ENCODE measurements at regions not wholly inside any gene's neighbourhood (a gene's known extent, or its start where the extent isn't known, plus 50 kb on each side); places are given as distances from the start of the nearest gene placed in this dataset.

GRCh38 chr4:138665851-138666250, 349.7 kb upstream of the NOCT start:
- no peak for DNase-seq (ENCODE audit: low read depth in 2 of 2)

DNA sequence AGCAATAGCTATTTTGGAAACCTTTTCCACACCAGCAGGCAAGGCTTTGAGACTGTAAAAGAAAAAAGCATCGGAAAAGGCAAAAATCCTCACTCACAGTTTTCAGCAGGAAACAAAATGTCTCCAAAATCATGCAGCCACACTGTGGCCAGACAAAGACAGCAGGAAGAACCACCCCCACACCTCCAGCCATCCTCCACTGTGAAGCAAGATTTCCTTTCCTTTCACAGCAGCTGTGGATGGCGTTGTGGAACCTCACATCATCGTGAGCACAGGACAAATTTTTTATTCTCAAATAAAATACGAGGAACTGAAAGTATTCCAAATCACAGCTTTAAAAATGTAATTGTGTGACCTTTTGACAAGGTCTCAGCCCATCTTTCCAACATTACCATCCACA, 351.7 kb upstream of the NOCT start:
- DNase-seq (ENCODE audit: low read depth in 2 of 2): no peak

GRCh38 chr4:138659812-138660316, 355.7 kb upstream of the NOCT start:
- DNase-seq (ENCODE audit: low read depth in 2 of 2): no peak

DNA sequence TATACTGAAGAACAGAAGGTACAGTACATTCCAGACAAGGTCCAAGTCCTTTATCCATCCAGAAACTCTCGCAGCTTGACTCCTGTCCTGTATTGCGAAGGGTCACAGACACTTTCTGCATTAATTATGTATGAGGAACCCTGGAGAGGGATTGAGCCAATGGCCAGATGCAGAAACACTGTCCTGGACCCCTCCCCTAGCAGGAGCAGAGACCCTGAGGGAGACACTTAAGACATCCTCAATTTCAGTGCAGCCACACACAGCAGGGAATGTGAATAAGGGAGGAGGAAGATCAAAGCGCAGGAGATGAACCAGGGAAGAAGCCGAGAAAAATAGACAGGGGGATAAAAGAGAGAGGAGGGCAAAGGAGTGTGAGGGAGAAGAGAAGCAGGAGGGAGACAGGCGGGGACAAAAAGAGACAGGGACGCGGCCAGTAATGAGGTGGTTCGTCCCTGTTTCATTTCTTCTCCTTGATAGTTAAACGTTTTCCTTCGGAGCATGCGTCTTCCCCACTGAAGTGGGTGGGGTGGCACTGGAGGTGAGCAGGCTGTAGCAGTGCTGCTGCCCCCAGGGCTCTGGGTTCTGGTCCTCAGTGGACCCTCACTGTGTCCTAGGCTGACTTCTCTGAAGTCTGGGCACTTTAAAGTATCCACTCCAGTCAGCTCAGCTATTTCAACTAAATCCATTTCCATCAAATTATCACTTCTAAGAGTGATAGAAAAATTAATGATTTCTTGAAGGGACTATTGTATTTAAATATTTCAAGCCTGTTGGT, 356.4 kb upstream of the NOCT start:
- DNase-seq (ENCODE audit: low read depth in 2 of 2): no peak

GRCh38 chr4:138658518-138658917, 357.1 kb upstream of the NOCT start:
- no peak for DNase-seq (ENCODE audit: low read depth in 2 of 2)

GRCh38 chr4:138656990-138657389, 358.6 kb upstream of the NOCT start:
- DNase-seq (ENCODE audit: low read depth in 2 of 2): no peak

DNA sequence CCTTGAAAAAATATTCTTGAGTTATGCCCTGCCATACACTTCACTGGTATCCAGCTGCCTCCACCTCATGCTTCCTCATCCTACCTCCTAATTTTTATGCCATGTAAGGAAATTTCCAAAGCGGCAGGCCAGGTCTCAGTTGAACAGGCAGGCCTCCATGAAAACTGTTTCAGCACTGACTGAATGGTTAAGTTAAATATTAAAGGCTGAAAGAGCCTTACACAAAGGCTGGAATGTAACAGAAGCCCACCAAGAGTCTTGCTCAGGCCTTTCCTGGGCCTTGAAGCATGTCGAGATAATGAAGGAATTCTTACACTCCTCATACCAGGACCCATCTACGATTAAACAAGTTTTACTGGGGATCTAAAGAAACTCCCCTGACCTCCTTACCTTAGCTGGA, 359.6 kb upstream of the NOCT start:
- DNase-seq (ENCODE audit: low read depth in 2 of 2): no peak

DNA sequence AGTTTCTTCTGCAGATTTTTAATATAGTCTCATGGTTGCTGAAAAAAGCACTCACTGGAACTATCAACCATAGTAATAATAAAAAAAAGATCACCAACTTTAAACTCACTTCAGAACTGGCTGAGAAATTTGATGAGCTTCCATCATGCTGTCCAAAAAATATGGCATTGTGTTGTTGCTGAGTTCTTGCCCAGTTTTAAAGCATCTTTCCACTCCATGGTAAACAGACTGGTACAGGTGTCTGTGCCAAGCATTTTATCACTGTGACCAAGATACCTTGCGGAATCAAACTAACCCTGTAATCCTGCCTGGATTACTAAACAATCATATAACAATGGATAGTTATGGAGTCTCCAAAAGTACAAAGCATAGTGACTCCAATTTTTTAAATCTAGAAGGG, 360.3 kb upstream of the NOCT start:
- DNase-seq (ENCODE audit: low read depth in 2 of 2): no peak

DNA sequence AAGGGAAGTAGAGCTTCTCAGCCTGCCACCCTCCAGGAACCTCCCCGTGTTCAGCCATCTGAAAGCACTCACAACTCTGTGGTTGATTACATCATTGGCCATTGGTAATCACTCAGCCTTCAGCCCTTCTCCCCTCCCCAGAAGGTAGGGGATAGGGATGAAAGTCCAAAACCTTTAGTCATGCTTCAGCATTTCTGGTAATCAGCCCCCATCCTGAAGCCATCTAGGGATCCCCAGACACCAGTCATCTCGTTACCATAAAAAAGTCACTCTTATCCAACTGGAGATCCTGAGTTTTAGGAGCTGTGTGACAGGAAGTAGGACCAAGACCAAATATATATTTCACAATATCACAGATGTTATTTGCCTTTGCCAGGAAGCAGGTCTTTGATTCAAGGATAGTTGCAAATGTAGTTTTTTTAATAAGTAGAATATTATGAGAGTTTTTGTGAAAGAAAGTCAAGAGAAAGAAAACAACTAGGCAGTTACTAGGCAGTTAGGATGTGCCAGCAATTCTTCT, 364.6 kb upstream of the NOCT start:
- no peak for DNase-seq (ENCODE audit: low read depth in 2 of 2)

GRCh38 chr4:138650495-138650894, 365.1 kb upstream of the NOCT start:
- no peak for DNase-seq (ENCODE audit: low read depth in 2 of 2)

GRCh38 chr4:138647433-138647832, 368.1 kb upstream of the NOCT start:
- DNase-seq (ENCODE audit: low read depth in 2 of 2): no peak

DNA sequence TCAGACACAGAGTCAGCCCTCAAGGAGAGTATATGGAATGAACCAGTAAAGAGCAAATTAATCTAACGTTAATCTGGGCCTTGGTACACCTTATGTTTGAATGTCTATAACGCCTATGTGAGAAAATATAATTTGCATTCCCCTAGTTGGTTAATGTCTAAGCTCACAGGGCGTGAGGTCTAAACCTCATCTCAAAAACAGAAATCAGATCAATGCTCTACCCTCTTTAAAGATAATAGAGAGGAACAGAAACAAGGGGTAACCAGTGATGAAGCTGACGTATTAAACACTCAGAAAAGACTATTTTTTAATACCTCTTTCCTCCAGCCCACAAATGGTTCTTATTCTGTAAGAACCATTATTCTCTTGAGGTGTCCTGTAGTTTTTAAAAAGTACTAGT, 369.2 kb upstream of the NOCT start:
- no peak for DNase-seq (ENCODE audit: low read depth in 2 of 2)

GRCh38 chr4:138645289-138645688, 370.3 kb upstream of the NOCT start:
- DNase-seq (ENCODE audit: low read depth in 2 of 2): no peak

DNA sequence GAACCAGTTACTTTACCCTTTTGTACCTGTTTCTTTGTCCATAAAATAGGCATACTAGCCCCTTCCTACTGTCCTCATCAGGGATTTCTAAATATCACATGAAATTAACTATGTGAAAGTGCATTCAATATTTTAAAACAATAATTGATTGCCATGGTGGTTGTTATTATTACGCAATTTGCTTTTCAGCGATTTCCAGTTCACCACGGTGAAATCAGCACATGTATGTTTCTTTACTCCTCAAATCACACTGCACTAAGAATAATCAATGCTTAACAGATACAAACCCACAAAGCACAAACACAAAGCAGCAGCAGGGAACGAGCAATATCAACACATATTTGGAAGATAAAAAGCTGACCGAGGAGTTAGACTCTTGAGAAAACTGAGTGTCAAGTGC, 371.3 kb upstream of the NOCT start:
- DNase-seq (ENCODE audit: low read depth in 2 of 2): no peak

- DNase-seq (ENCODE audit: low read depth in 2 of 2): no peak
Observed at GRCh38 chr4:138643827-138644226, 371.8 kb upstream of the NOCT start.

- no peak for DNase-seq (ENCODE audit: low read depth in 2 of 2)
Observed at GRCh38 chr4:138639018-138639741, 376.4 kb upstream of the NOCT start.

GRCh38 chr4:138636781-138637180, 378.8 kb upstream of the NOCT start:
- DNase-seq (ENCODE audit: low read depth in 2 of 2): no peak

DNA sequence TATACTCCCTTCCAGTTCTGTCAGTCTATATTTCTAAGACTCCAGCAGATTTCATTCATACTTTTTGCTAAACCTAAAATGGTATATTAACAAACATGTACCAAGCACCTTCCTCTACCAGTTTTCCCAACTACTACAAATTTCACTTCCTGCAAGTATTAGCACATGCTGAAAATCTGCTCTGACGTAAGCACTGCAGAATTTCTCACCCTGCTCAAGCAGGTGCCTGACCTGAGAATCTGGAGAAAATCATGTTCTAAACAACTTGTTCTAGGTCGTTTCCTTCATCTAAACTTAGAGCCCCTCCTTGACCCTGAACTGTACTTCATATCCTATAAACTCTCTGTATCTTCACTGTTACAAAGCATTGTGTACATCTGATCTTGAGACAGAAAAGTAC, 380.7 kb upstream of the NOCT start:
- no peak for DNase-seq (ENCODE audit: low read depth in 2 of 2)

GRCh38 chr4:138633580-138633904, 382.0 kb upstream of the NOCT start:
- no peak for DNase-seq (ENCODE audit: low read depth in 2 of 2)

DNA sequence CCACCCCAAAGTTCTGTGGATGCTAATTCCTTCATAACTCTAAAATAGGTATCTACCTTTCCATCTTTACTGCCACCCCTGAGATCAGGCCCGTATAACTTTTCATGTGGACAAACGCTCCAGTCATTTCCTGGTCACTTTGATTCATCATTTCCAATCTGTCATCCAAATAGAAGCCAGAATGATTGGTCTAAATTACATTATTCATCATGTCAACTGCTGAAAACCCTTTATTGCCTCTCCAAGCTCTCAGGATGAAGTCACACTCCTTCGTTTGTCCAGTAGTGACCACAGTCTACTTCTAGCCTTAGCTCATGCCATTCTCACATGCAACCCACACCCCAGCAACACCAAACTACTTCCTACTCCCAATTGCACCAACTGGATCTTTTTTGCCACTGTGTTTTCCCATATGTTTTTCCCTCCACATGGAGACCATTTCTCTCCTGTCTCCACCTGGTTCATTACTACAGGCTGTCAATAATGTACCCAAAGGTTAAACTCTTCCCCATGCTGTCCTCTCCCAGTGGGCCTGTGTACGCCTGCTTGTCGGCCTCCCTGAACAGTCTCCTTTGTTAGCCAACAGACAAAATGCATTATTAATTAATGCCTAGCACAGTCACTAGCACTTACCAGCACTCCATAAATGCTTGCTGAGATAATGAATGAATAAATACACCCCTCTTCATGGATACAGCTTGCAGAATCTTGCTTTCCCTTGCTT, 382.6 kb upstream of the NOCT start:
- DNase-seq (ENCODE audit: low read depth in 2 of 2): no peak

DNA sequence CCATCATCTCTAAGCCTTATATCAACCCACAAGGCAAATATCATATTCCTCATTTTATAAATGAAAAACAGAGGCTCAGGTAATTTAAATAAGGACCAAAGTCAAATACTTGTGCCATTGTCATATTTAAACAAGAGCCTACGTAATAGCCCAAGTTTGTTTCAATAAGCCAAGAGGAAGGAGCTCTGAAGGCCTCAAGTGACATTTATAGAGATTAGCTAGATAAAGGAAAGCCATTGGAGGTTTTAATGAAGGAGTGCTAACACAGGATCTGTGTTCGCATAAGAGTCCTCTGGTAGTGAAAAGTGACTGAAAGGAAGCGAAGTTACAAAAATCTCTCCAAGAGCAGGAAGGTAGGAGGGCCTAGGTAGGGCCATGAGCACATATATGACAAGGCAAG, 384.9 kb upstream of the NOCT start:
- no peak for DNase-seq (ENCODE audit: low read depth in 2 of 2)

DNA sequence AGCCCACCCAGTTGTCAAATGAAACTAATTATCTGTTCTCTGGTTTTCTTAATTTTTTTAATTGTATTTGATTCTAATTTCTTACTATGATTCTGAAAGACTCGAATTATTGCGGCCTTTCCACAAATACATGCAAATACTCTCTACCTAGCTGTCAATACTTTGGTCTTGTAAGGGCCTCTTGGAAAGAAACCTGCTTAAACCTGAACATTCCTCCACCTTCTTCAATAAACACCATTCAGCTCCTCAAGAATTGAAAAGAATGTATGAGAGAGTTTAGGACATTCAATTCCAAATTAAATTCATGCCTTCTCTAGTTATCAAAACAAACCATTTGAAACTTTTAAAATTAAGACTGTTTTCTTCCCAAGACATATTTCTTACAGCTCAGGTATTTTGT, 385.9 kb upstream of the NOCT start:
- no peak for DNase-seq (ENCODE audit: low read depth in 2 of 2)

GRCh38 chr4:138627096-138627495, 384.9 kb upstream of the SLC7A11 start:
- DNase-seq (ENCODE audit: low read depth in 2 of 2): no peak
